Neural progenitor cell (in vitro differentiated cells): ENCODE measurements at regions not wholly inside any gene's neighbourhood (a gene's known extent, or its start where the extent isn't known, plus 50 kb on each side); places are given as distances from the start of the nearest gene placed in this dataset.
"Not testable (repeated sequence)": the region's sequence is repeated elsewhere in the genome, so short reads cannot be mapped to it uniquely, and the experiment has no call there.

Experiments used
- EZH2 ChIP-seq: fragments of 200-600 bp; sonication (generic); IDR thresholded peaks from 2 replicates; pipeline ENCODE4 v1.6.1; 2017; ENCODE audit warnings: antibody characterized with exemption, mild to moderate bottlenecking, moderate library complexity
- TF ChIP-seq, protein P1 (sequence below): fragments of 200-600 bp; sonication (generic); IDR thresholded peaks from 2 replicates; pipeline ENCODE4 v1.5.1; 2017; ENCODE audit warnings: antibody characterized with exemption, mild to moderate bottlenecking

DNA sequence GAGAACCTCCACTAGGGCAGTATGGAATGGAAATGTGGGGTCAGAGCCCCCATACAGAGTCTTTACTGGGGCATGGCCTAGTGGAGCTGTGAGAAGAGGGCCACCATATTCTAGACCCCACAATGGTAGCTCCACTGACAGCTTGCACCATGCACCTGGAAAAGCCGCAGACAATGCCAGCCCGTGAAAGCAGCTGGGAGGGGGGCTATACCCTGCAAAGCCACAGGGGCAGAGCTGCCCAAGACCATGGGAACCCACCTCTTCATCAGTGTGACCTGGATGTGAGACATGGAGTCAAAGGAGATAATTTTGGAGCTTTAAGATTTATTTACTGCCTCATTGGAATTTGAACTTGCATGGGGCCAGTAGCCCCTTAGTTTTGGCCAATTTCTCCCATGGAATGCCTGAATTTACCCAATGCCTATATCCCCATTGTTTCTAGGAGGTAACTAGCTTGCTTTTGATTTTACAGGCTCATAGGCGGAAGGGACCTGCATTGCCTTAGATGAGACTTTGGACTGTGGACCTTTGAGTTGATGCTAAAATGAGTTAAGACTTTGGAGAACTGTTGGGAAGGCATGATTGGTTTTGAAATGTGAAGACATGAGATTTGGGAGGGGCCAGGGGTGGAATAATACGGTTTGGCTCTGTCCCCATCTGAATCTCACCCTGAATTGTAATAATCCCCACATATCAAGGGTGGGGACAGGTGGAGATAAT is 89.4 kb upstream of the MAMLD1 start:
- TF ChIP-seq, protein P1, sequence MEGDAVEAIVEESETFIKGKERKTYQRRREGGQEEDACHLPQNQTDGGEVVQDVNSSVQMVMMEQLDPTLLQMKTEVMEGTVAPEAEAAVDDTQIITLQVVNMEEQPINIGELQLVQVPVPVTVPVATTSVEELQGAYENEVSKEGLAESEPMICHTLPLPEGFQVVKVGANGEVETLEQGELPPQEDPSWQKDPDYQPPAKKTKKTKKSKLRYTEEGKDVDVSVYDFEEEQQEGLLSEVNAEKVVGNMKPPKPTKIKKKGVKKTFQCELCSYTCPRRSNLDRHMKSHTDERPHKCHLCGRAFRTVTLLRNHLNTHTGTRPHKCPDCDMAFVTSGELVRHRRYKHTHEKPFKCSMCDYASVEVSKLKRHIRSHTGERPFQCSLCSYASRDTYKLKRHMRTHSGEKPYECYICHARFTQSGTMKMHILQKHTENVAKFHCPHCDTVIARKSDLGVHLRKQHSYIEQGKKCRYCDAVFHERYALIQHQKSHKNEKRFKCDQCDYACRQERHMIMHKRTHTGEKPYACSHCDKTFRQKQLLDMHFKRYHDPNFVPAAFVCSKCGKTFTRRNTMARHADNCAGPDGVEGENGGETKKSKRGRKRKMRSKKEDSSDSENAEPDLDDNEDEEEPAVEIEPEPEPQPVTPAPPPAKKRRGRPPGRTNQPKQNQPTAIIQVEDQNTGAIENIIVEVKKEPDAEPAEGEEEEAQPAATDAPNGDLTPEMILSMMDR = not testable (repeated sequence)
- not testable (repeated sequence) for TF ChIP-seq EZH2
